PC-9 (cell line): ENCODE measurements at regions not wholly inside any gene's neighbourhood (a gene's known extent, or its start where the extent isn't known, plus 50 kb on each side); places are given as distances from the start of the nearest gene placed in this dataset.
A peak's percentile ranks its signal among the peaks of the same experiment; 100 is the strongest.

Experiments
- BruUV-seq: library from RNA; stranded (reverse); fragments of 400-500 nt; replicated peaks from 2 replicates; lab custom pipeline; 2021; lab: Mats Ljungman, UMichigan
- CTCF ChIA-PET: fragments of 300-600 bp; sonication (Branson Sonifier 250); formaldehyde crosslinking; loops from one replicate; lab custom pipeline; 2022; ENCODE audit warnings: antibody characterized with exemption; lab: Charles Lee
- POLR2A ChIA-PET: fragments of 300-600 bp; sonication (Branson Sonifier 250); formaldehyde crosslinking; loops from one replicate; lab custom pipeline; 2022; ENCODE audit warnings: antibody characterized with exemption; ENCODE audit not compliant: unreplicated experiment; lab: Charles Lee
- DNase-seq, 2 experiments: peaks; one replicate each; pipeline versions ENCODE4 v3.0.0 to v3.0.0-alpha.2; 2015 to 2022; ENCODE audit warnings: mixed read lengths in 1 of 2
- H2AFZ ChIP-seq: fragments of 200-600 bp; sonication (generic); 2 replicates; pipeline ENCODE4 v1.8.1; 2017; ENCODE audit warnings: antibody characterized with exemption
- H3F3A ChIP-seq: fragments of 200-600 bp; sonication (generic); 2 replicates; pipeline ENCODE4 v1.8.1; 2017; ENCODE audit warnings: antibody characterized with exemption, mild to moderate bottlenecking, low read depth; ENCODE audit not compliant: insufficient read depth
- H3K27ac ChIP-seq: fragments of 200-600 bp; sonication (generic); 2 replicates; pipeline ENCODE4 v1.6.1; 2016; ENCODE audit warnings: mixed run types
- H3K27me3 ChIP-seq: fragments of 200-600 bp; sonication (generic); 2 replicates; pipeline ENCODE4 v1.6.1; 2016; ENCODE audit warnings: low read depth, mixed run types; ENCODE audit not compliant: insufficient read depth
- H3K36me3 ChIP-seq: fragments of 200-600 bp; sonication (generic); 2 replicates; pipeline ENCODE4 v1.6.1; 2016; ENCODE audit warnings: low read depth, mixed run types
- H3K4me1 ChIP-seq: fragments of 200-600 bp; sonication (generic); replicated peaks from 2 replicates; pipeline ENCODE4 v1.6.1; 2016; ENCODE audit warnings: mixed run types; ENCODE audit not compliant: insufficient read depth
- H3K4me2 ChIP-seq: fragments of 200-600 bp; sonication (generic); 2 replicates; pipeline ENCODE4 v1.6.1; 2017; ENCODE audit warnings: mixed run types
- H3K4me3 ChIP-seq: fragments of 200-600 bp; sonication (generic); 2 replicates; pipeline ENCODE4 v1.6.1; 2016; ENCODE audit warnings: mixed run types
- H3K79me2 ChIP-seq: fragments of 200-600 bp; sonication (generic); 2 replicates; pipeline ENCODE4 v1.6.1; 2017; ENCODE audit warnings: low read depth, mixed run types
- H3K9me2 ChIP-seq: fragments of 200-600 bp; sonication (generic); 2 replicates; pipeline ENCODE4 v1.8.1; 2017; ENCODE audit warnings: mild to moderate bottlenecking; ENCODE audit not compliant: insufficient read depth
- H3K9me3 ChIP-seq: fragments of 200-600 bp; sonication (generic); 2 replicates; pipeline ENCODE4 v1.8.1; 2016; ENCODE audit warnings: low read depth; ENCODE audit not compliant: insufficient read depth
- H4K20me1 ChIP-seq: fragments of 200-600 bp; sonication (generic); 2 replicates; pipeline ENCODE4 v1.8.1; 2017; ENCODE audit not compliant: insufficient read depth
- CTCF ChIP-seq: fragments of 200-600 bp; sonication (generic); conservative IDR thresholded peaks from 2 replicates; pipeline ENCODE4 v1.6.1; 2017; ENCODE audit warnings: mixed run types, antibody characterized with exemption, mild to moderate bottlenecking, moderate library complexity
- EZH2 ChIP-seq: fragments of 200-600 bp; sonication (generic); IDR thresholded peaks from 2 replicates; pipeline ENCODE4 v1.8.0; 2017; ENCODE audit warnings: antibody characterized with exemption, low read depth
- intact Hi-C: fragments of 100-400 bp; cut with micrococcal nuclease; formaldehyde crosslinking; loops from one replicate; pipeline ENCODE4 v1.10.0; 2022; ENCODE audit not compliant: unreplicated experiment

GRCh38 chr21:15480160-15480559 lies 249.6 kb upstream of the USP25 start:
- Histone ChIP-seq H3K79me2 (no peaks in the 10 kb centered on the region), H3K27me3 (no peaks in the 10 kb centered on the region), H2AFZ (no peak overlapping the region), H3K9me2 (no peaks in the 10 kb centered on the region), H3K4me1 (peaks cover 6% of the 10 kb centered on the region; the same call in 1 of the 2 replicates), H3K36me3 (no peaks in the 10 kb centered on the region), H3F3A (no peaks in the 10 kb centered on the region), H3K4me2 (no peak overlapping the region), H4K20me1 (no peaks in the 10 kb centered on the region), H3K9me3 (no peaks in the 10 kb centered on the region), H3K27ac (no peak overlapping the region), H3K4me3 (no peak overlapping the region)
- ChIA-PET POLR2A (no interaction called here), CTCF (interaction anchor here (0.6 kb wide), 1 partner anchor 356 kb away, joined by 21 read pairs; no protein-coding TSS in a partner anchor)
- DNase-seq, result no peak
- no TSS peak for BruUV-seq
- intact Hi-C loops, result loop anchor here (10.0 kb wide), 1 partner anchor 1095 kb away; the partner anchor contains the start of gene HSPA13
- TF ChIP-seq CTCF (no peak), EZH2 (no peak)

- H4K20me1 ChIP-seq, result no peaks in the 10 kb centered on the region
- TF ChIP-seq CTCF, result peak; percentile 91
- TF ChIP-seq EZH2, result no peak
- H3K4me2 ChIP-seq, result peak overlapping the region; percentile 27; the same call in 1 of the 2 replicates
- no peak overlapping the region for H3K4me3 ChIP-seq
- no peaks in the 10 kb centered on the region for H3K27me3 ChIP-seq
- intact Hi-C loops, result loop anchor here (1.0 to 10.0 kb wide), 5 partner anchors 210 to 1098 kb away; partner anchors contain the start of gene HSPA13
- no peaks in the 10 kb centered on the region for H3K9me2 ChIP-seq
- H3K9me3 ChIP-seq, result no peaks in the 10 kb centered on the region
- H2AFZ ChIP-seq, result no peak overlapping the region
- H3K36me3 ChIP-seq, result no peaks in the 10 kb centered on the region
- CTCF ChIA-PET, result no interaction called here
- no peaks in the 10 kb centered on the region for H3K79me2 ChIP-seq
- H3K27ac ChIP-seq, result no peak overlapping the region
- POLR2A ChIA-PET, result no interaction called here
- BruUV-seq, result no TSS peak
- H3K4me1 ChIP-seq, result peaks cover 6% of the 10 kb centered on the region; the same call in 1 of the 2 replicates
- no peaks in the 10 kb centered on the region for H3F3A ChIP-seq
- DNase-seq, result peak; percentile 55 to 78
Measured at GRCh38 chr21:15483138-15483780, 246.5 kb upstream of the USP25 start.

GRCh38 chr21:15486460-15487195 lies 243.2 kb upstream of the USP25 start:
- Histone ChIP-seq H3K27me3 (no peaks in the 10 kb centered on the region), H3K27ac (no peak overlapping the region), H3K4me1 (peaks cover 6% of the 10 kb centered on the region; the same call in 1 of the 2 replicates), H3K79me2 (no peaks in the 10 kb centered on the region), H3K4me2 (no peak overlapping the region), H3K9me2 (no peaks in the 10 kb centered on the region; the same call in 1 of the 2 replicates), H3K36me3 (no peaks in the 10 kb centered on the region), H3F3A (no peaks in the 10 kb centered on the region), H4K20me1 (no peaks in the 10 kb centered on the region), H3K9me3 (no peaks in the 10 kb centered on the region), H3K4me3 (no peak overlapping the region), H2AFZ (no peak overlapping the region)
- BruUV-seq, result no TSS peak
- POLR2A ChIA-PET, result no interaction called here
- intact Hi-C loops, result loop anchor here (5.0 to 10.0 kb wide), 2 partner anchors 341 to 1102 kb away; partner anchors contain the start of gene HSPA13
- no peak for TF ChIP-seq CTCF
- no peak for TF ChIP-seq EZH2
- CTCF ChIA-PET, result no interaction called here
- no peak for DNase-seq
